HFFc6 (cell line): ENCODE measurements at regions not wholly inside any gene's neighbourhood (a gene's known extent, or its start where the extent isn't known, plus 50 kb on each side); places are given as distances from the start of the nearest gene placed in this dataset.

Experiments used
- DNase-seq: peaks from one replicate; pipeline ENCODE4 v3.0.0-alpha.2; 2018
- H3K27ac Mint-ChIP-seq: 2 replicates; pipeline ENCODE4 v1.8.0; 2020; ENCODE audit warnings: mild to moderate bottlenecking, mixed read lengths
- H3K27me3 Mint-ChIP-seq: 2 replicates; pipeline ENCODE4 v1.8.0; 2021; ENCODE audit warnings: mild to moderate bottlenecking, moderate library complexity, mixed read lengths; ENCODE audit not compliant: insufficient read depth
- H3K36me3 Mint-ChIP-seq: 2 replicates; pipeline ENCODE4 v1.8.0; 2021; ENCODE audit warnings: low read depth, mixed read lengths
- H3K4me1 Mint-ChIP-seq: 2 replicates; pipeline ENCODE4 v1.8.0; 2020; ENCODE audit warnings: low read depth, mixed read lengths
- H3K4me3 Mint-ChIP-seq: 2 replicates; pipeline ENCODE4 v1.8.0; 2020; ENCODE audit warnings: mild to moderate bottlenecking, moderate library complexity, mixed read lengths
- H3K9me3 Mint-ChIP-seq: 2 replicates; pipeline ENCODE4 v1.8.0; 2020; ENCODE audit warnings: mild to moderate bottlenecking, mixed read lengths
- TF ChIP-seq, protein P1 (sequence below): fragments of 200-600 bp; sonication (generic); IDR thresholded peaks from 2 replicates; pipeline ENCODE4 v1.5.0; 2021; ENCODE audit warnings: antibody characterized with exemption, mild to moderate bottlenecking

DNA sequence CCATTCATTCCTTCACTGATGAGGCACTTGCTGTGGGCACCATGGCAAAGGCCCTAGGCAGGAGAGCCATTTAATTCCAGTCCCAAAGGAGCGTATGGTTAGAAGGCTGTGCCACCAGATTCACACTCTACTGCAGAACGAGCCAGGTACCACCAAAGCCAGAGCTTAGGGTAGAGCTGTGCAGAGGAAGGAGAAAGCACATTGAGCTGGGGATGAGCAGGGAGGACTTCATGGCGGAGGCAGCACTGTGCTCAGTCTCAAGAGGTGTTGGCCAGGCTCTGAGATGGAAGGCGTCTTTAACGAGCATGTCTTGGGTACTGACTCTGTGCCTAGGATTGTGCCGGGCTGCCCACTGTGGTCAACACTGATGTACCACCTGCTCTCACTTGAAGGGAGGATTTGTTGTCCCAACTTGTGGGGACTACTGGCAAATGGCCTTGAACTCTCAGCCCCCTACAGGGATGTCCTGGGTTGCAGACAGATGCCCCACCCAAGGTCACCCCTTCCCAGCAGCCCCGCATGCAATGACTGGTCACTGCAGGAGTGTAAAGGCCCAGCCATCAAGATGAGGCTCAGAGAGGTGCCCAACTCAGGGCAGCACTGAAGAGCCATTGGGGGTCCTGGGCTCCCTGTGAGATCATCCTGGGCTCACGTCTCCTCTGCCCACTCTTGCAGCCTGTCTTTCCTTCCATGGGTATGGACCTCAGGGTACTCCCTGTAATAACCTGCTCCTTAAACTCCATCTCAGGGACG lies 251.4 kb downstream of the GLI2 start:
- no peak for DNase-seq
- Mint-ChIP-seq H3K4me3 (no peak overlapping the region; the same call in 1 of the 2 replicates), H3K27ac (no peak overlapping the region; the same call in 1 of the 2 replicates), H3K36me3 (peaks cover 41% of the 10 kb centered on the region), H3K4me1 (no peaks in the 10 kb centered on the region), H3K9me3 (no peaks in the 10 kb centered on the region), H3K27me3 (peaks cover 6% of the 10 kb centered on the region)
- TF ChIP-seq, protein P1, sequence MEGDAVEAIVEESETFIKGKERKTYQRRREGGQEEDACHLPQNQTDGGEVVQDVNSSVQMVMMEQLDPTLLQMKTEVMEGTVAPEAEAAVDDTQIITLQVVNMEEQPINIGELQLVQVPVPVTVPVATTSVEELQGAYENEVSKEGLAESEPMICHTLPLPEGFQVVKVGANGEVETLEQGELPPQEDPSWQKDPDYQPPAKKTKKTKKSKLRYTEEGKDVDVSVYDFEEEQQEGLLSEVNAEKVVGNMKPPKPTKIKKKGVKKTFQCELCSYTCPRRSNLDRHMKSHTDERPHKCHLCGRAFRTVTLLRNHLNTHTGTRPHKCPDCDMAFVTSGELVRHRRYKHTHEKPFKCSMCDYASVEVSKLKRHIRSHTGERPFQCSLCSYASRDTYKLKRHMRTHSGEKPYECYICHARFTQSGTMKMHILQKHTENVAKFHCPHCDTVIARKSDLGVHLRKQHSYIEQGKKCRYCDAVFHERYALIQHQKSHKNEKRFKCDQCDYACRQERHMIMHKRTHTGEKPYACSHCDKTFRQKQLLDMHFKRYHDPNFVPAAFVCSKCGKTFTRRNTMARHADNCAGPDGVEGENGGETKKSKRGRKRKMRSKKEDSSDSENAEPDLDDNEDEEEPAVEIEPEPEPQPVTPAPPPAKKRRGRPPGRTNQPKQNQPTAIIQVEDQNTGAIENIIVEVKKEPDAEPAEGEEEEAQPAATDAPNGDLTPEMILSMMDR, result no peak

DNA sequence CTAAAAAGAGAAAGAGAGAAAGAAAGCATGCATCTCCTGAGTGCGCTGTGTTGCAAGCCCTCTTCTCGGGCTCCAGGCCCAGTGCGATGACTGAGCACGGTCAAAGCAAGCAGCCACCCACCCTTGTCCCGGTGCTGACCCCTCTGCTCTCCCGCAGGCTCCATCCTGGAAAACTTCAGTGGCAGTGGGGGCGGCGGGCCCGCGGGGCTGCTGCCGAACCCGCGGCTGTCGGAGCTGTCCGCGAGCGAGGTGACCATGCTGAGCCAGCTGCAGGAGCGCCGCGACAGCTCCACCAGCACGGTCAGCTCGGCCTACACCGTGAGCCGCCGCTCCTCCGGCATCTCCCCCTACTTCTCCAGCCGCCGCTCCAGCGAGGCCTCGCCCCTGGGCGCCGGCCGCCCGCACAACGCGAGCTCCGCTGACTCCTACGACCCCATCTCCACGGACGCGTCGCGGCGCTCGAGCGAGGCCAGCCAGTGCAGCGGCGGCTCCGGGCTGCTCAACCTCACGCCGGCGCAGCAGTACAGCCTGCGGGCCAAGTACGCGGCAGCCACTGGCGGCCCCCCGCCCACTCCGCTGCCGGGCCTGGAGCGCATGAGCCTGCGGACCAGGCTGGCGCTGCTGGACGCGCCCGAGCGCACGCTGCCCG lies 252.5 kb downstream of the GLI2 start:
- peaks cover 49% of the 10 kb centered on the region for H3K36me3 Mint-ChIP-seq
- H3K27ac Mint-ChIP-seq, result no peak overlapping the region; the same call in 1 of the 2 replicates
- TF ChIP-seq, protein P1, result no peak
- DNase-seq, result no peak
- peaks cover 7% of the 10 kb centered on the region; the same call in 1 of the 2 replicates for H3K4me1 Mint-ChIP-seq
- H3K27me3 Mint-ChIP-seq, result peaks cover 4% of the 10 kb centered on the region
- H3K9me3 Mint-ChIP-seq, result no peaks in the 10 kb centered on the region
- H3K4me3 Mint-ChIP-seq, result no peak overlapping the region

DNA sequence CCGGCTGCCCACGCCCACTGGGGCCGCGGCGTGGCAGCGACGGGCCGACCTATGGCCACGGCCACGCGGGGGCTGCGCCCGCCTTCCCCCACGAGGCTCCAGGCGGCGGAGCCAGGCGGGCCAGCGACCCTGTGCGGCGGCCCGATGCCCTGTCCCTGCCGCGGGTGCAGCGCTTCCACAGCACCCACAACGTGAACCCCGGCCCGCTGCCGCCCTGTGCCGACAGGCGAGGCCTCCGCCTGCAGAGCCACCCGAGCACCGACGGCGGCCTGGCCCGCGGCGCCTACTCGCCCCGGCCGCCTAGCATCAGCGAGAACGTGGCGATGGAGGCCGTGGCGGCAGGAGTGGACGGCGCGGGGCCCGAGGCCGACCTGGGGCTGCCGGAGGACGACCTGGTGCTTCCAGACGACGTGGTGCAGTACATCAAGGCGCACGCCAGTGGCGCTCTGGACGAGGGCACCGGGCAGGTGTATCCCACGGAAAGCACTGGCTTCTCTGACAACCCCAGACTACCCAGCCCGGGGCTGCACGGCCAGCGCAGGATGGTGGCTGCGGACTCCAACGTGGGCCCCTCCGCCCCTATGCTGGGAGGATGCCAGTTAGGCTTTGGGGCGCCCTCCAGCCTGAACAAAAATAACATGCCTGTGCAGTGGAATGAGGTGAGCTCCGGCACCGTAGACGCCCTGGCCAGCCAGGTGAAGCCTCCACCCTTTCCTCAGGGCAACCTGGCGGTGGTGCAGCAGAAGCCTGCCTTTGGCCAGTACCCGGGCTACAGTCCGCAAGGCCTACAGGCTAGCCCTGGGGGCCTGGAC lies 253.2 kb downstream of the GLI2 start:
- H3K27me3 Mint-ChIP-seq, result peaks cover 2% of the 10 kb centered on the region
- H3K27ac Mint-ChIP-seq, result no peak overlapping the region
- no peak for DNase-seq
- peaks cover 11% of the 10 kb centered on the region for H3K4me1 Mint-ChIP-seq
- H3K4me3 Mint-ChIP-seq, result no peak overlapping the region
- peaks cover 55% of the 10 kb centered on the region for H3K36me3 Mint-ChIP-seq
- H3K9me3 Mint-ChIP-seq, result no peaks in the 10 kb centered on the region
- TF ChIP-seq, protein P1, result no peak

DNA sequence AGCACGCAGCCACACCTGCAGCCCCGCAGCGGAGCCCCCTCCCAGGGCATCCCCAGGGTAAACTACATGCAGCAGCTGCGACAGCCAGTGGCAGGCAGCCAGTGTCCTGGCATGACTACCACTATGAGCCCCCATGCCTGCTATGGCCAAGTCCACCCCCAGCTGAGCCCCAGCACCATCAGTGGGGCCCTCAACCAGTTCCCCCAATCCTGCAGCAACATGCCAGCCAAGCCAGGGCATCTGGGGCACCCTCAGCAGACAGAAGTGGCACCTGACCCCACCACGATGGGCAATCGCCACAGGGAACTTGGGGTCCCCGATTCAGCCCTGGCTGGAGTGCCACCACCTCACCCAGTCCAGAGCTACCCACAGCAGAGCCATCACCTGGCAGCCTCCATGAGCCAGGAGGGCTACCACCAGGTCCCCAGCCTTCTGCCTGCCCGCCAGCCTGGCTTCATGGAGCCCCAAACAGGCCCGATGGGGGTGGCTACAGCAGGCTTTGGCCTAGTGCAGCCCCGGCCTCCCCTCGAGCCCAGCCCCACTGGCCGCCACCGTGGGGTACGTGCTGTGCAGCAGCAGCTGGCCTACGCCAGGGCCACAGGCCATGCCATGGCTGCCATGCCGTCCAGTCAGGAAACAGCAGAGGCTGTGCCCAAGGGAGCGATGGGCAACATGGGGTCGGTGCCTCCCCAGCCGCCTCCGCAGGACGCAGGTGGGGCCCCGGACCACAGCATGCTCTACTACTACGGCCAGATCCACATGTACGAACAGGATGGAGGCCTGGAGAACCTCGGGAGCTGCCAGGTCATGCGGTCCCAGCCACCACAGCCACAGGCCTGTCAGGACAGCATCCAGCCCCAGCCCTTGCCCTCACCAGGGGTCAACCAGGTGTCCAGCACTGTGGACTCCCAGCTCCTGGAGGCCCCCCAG lies 254.1 kb downstream of the GLI2 start:
- Mint-ChIP-seq H3K36me3 (peaks cover 61% of the 10 kb centered on the region), H3K27ac (no peak overlapping the region), H3K4me1 (peaks cover 15% of the 10 kb centered on the region), H3K27me3 (peaks cover 2% of the 10 kb centered on the region), H3K9me3 (no peaks in the 10 kb centered on the region), H3K4me3 (no peak overlapping the region)
- no peak for DNase-seq
- TF ChIP-seq, protein P1, result no peak

- peaks cover 56% of the 10 kb centered on the region for H3K36me3 Mint-ChIP-seq
- no peak overlapping the region for H3K27ac Mint-ChIP-seq
- TF ChIP-seq, protein P1, result no peak
- DNase-seq, result no peak
- H3K9me3 Mint-ChIP-seq, result no peaks in the 10 kb centered on the region
- H3K4me3 Mint-ChIP-seq, result no peak overlapping the region
- H3K4me1 Mint-ChIP-seq, result peaks cover 15% of the 10 kb centered on the region
- H3K27me3 Mint-ChIP-seq, result peaks cover 3% of the 10 kb centered on the region
Measured at GRCh38 chr2:120990451-120990871, 254.8 kb downstream of the GLI2 start.
